ENCODE measurements at regions not wholly inside any gene's neighbourhood (a gene's known extent, or its start where the extent isn't known, plus 50 kb on each side); places are given as distances from the start of the nearest gene placed in this dataset.

DNA sequence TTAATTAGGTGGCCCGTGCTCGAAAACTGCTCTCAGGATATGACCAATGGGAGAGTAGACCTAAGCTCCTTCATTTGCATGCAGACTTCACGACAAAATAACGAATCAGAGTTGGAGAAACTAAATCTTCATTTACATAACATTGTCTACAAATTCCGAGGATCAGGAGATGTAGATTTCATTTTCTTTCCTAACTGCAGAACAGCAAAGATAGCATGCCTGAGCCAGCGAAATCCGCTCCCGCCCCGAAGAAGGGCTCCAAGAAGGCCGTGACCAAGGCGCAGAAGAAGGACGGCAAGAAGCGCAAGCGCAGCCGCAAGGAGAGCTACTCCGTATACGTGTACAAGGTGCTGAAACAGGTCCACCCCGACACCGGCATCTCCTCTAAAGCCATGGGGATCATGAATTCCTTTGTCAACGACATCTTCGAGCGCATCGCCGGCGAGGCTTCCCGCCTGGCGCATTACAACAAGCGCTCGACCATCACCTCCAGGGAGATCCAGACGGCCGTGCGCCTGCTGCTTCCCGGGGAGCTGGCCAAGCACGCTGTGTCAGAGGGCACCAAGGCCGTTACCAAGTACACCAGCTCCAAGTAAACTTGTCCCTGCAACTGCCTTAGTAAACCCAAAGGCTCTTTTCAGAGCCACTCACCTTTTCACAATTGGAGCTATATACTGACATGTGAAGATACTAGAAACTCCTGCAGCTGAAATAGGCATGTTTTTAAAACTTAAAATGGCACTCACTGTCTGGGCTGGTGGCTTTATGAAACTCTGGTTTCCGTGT, 96.5 kb downstream of the HFE start:
- TF ChIP-seq, protein P1, sequence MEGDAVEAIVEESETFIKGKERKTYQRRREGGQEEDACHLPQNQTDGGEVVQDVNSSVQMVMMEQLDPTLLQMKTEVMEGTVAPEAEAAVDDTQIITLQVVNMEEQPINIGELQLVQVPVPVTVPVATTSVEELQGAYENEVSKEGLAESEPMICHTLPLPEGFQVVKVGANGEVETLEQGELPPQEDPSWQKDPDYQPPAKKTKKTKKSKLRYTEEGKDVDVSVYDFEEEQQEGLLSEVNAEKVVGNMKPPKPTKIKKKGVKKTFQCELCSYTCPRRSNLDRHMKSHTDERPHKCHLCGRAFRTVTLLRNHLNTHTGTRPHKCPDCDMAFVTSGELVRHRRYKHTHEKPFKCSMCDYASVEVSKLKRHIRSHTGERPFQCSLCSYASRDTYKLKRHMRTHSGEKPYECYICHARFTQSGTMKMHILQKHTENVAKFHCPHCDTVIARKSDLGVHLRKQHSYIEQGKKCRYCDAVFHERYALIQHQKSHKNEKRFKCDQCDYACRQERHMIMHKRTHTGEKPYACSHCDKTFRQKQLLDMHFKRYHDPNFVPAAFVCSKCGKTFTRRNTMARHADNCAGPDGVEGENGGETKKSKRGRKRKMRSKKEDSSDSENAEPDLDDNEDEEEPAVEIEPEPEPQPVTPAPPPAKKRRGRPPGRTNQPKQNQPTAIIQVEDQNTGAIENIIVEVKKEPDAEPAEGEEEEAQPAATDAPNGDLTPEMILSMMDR (IDR thresholded peaks at IDR 0.05): no peak
- TF ChIP-seq TAF1 (IDR thresholded peaks at IDR 0.05; ENCODE audit: borderline replicate concordance, low read depth, low read length) (no peak; the same call in 1 of the 2 replicates), SIN3A (IDR thresholded peaks at IDR 0.05; ENCODE audit: borderline replicate concordance, low read depth, low read length) (peak; percentile 76; the same call in 1 of the 2 replicates), RAD21 (IDR thresholded peaks at IDR 0.05; ENCODE audit: low read length) (no peak), MEF2A (IDR thresholded peaks at IDR 0.05; ENCODE audit: borderline replicate concordance, low read depth) (no peak), GATA2 (CRISPR knock-in tag; IDR thresholded peaks at IDR 0.05) (no peak), EZH2phosphoT487 (IDR thresholded peaks at IDR 0.05; ENCODE audit: borderline replicate concordance, low read depth) (no peak), RFX5 (IDR thresholded peaks at IDR 0.05; ENCODE audit: low read length) (no peak)
- TF ChIP-seq, protein P2, sequence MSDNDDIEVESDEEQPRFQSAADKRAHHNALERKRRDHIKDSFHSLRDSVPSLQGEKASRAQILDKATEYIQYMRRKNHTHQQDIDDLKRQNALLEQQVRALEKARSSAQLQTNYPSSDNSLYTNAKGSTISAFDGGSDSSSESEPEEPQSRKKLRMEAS (IDR thresholded peaks at IDR 0.05; ENCODE audit: low read depth): peak; percentile 40

Measured in SK-N-SH (cell line).